ENCODE measurements at regions not wholly inside any gene's neighbourhood (a gene's known extent, or its start where the extent isn't known, plus 50 kb on each side); places are given as distances from the start of the nearest gene placed in this dataset.

GRCh38 chr5:2038321-2039179 lies 155.8 kb upstream of the IRX4 start:
- H2AFZ ChIP-seq (ENCODE audit: low read length), result peak overlapping the region; percentile 67

GRCh38 chr5:2036885-2037284 lies 154.2 kb upstream of the IRX4 start:
- ChIA-PET CTCF (interaction anchor here (0.6 kb wide), 1 partner anchor 709 kb away, joined by 3 read pairs; no protein-coding TSS in a partner anchor), POLR2A (ENCODE audit: unreplicated experiment) (no interaction called here)
- H2AFZ ChIP-seq (ENCODE audit: low read length), result no peak overlapping the region
- H3K4me2 ChIP-seq (ENCODE audit: low read length), result no peak overlapping the region
- H3K79me2 ChIP-seq (ENCODE audit: low read length), result no peaks in the 10 kb centered on the region
- no peak for DNase-seq
- H4K20me1 ChIP-seq (ENCODE audit: low read length), result no peaks in the 10 kb centered on the region
- TF ChIP-seq CTCF (conservative IDR thresholded peaks at IDR 0.05; ENCODE audit: low read depth, low read length) (no peak), EZH2 (IDR thresholded peaks at IDR 0.05; ENCODE audit: low read length, unreplicated experiment) (no peak), EZH2phosphoT487 (IDR thresholded peaks at IDR 0.05; ENCODE audit: borderline replicate concordance, low read length) (no peak)
- no peak overlapping the region for H3K9ac ChIP-seq (ENCODE audit: low read length)
- intact Hi-C loops (cut with micrococcal nuclease), result loop anchor here (5.0 kb wide), 1 partner anchor 265 kb away; no protein-coding TSS in a partner anchor
- H3K36me3 ChIP-seq (ENCODE audit: low read depth, low read length), result no peaks in the 10 kb centered on the region
- H3K27ac ChIP-seq (ENCODE audit: low read length), result no peak overlapping the region
- no peak for ATAC-seq
- H3K27me3 ChIP-seq (ENCODE audit: low read length), result peaks cover 62% of the 10 kb centered on the region
- no TSS peak for BruUV-seq (replicated peaks)
- no peaks in the 10 kb centered on the region for H3F3A ChIP-seq (ENCODE audit: low read length, unreplicated experiment)
- H3K4me1 ChIP-seq (ENCODE audit: insufficient read depth, low read length), result no peaks in the 10 kb centered on the region
- H3K9me3 ChIP-seq (ENCODE audit: low read length), result no peaks in the 10 kb centered on the region
- no peaks in the 10 kb centered on the region for H3K9me2 ChIP-seq (replicated peaks; ENCODE audit: low read length)
- H3K4me3 ChIP-seq (ENCODE audit: low read length), result no peak overlapping the region

More at GRCh38 chr5:2038321-2039179, 155.8 kb upstream of the IRX4 start:
- Histone ChIP-seq H3K36me3 (ENCODE audit: low read depth, low read length) (no peaks in the 10 kb centered on the region), H3K4me1 (ENCODE audit: insufficient read depth, low read length) (no peaks in the 10 kb centered on the region), H3F3A (ENCODE audit: low read length, unreplicated experiment) (no peaks in the 10 kb centered on the region), H3K79me2 (ENCODE audit: low read length) (no peaks in the 10 kb centered on the region), H3K4me3 (ENCODE audit: low read length) (peak overlapping the region; percentile 55), H3K9me3 (ENCODE audit: low read length) (no peaks in the 10 kb centered on the region), H4K20me1 (ENCODE audit: low read length) (no peaks in the 10 kb centered on the region), H3K9me2 (replicated peaks; ENCODE audit: low read length) (no peaks in the 10 kb centered on the region), H3K27ac (ENCODE audit: low read length) (no peak overlapping the region), H3K27me3 (ENCODE audit: low read length) (peaks cover 60% of the 10 kb centered on the region), H3K9ac (ENCODE audit: low read length) (no peak overlapping the region), H3K4me2 (ENCODE audit: low read length) (peak overlapping the region; percentile 76)
- DNase-seq, result peak; percentile 49
- ChIA-PET CTCF (no interaction called here), POLR2A (ENCODE audit: unreplicated experiment) (no interaction called here)
- intact Hi-C loops (cut with micrococcal nuclease), result loop anchor here (5.0 kb wide), 1 partner anchor 266 kb away; no protein-coding TSS in a partner anchor
- ATAC-seq, result peak; percentile 94
- TF ChIP-seq CTCF (conservative IDR thresholded peaks at IDR 0.05; ENCODE audit: low read depth, low read length) (peak; percentile 77), EZH2 (IDR thresholded peaks at IDR 0.05; ENCODE audit: low read length, unreplicated experiment) (no peak)
- BruUV-seq (replicated peaks), result no TSS peak

GRCh38 chr5:2032432-2032831 lies 149.7 kb upstream of the IRX4 start:
- ChIA-PET POLR2A (ENCODE audit: unreplicated experiment) (no interaction called here), CTCF (no interaction called here)
- peaks cover 79% of the 10 kb centered on the region for H3K27me3 ChIP-seq (ENCODE audit: low read length)
- no peak for TF ChIP-seq EZH2phosphoT487 (IDR thresholded peaks at IDR 0.05; ENCODE audit: borderline replicate concordance, low read length)
- no peak for TF ChIP-seq CTCF (conservative IDR thresholded peaks at IDR 0.05; ENCODE audit: low read depth, low read length)
- no peak for TF ChIP-seq EZH2 (IDR thresholded peaks at IDR 0.05; ENCODE audit: low read length, unreplicated experiment)
- H3K36me3 ChIP-seq (ENCODE audit: low read depth, low read length), result no peaks in the 10 kb centered on the region
- H3K9me3 ChIP-seq (ENCODE audit: low read length), result no peaks in the 10 kb centered on the region
- BruUV-seq (replicated peaks), result no TSS peak
- H3K4me2 ChIP-seq (ENCODE audit: low read length), result no peak overlapping the region
- intact Hi-C loops (cut with micrococcal nuclease), result no loop called here
- no peaks in the 10 kb centered on the region for H4K20me1 ChIP-seq (ENCODE audit: low read length)
- ATAC-seq, result no peak
- H3K4me3 ChIP-seq (ENCODE audit: low read length), result no peak overlapping the region
- no peak for DNase-seq
- no peaks in the 10 kb centered on the region for H3K9me2 ChIP-seq (replicated peaks; ENCODE audit: low read length)
- H3K4me1 ChIP-seq (ENCODE audit: insufficient read depth, low read length), result no peaks in the 10 kb centered on the region
- H3K79me2 ChIP-seq (ENCODE audit: low read length), result no peaks in the 10 kb centered on the region
- H3F3A ChIP-seq (ENCODE audit: low read length, unreplicated experiment), result no peaks in the 10 kb centered on the region
- no peak overlapping the region for H2AFZ ChIP-seq (ENCODE audit: low read length)
- no peak overlapping the region for H3K9ac ChIP-seq (ENCODE audit: low read length)
- H3K27ac ChIP-seq (ENCODE audit: low read length), result no peak overlapping the region
